H1 (cell line): ENCODE measurements at regions not wholly inside any gene's neighbourhood (a gene's known extent, or its start where the extent isn't known, plus 50 kb on each side); places are given as distances from the start of the nearest gene placed in this dataset.

Source experiments
- CTCF ChIA-PET: fragments of 300-600 bp; sonication (Branson Sonifier 250); formaldehyde crosslinking; loops from one replicate; lab custom pipeline; 2021; ENCODE audit not compliant: partially characterized antibody; lab: Charles Lee
- POLR2A ChIA-PET: fragments of 300-600 bp; sonication (Branson Sonifier 250); formaldehyde crosslinking; loops from one replicate; lab custom pipeline; 2021; ENCODE audit warnings: inconsistent platforms; ENCODE audit not compliant: partially characterized antibody; lab: Charles Lee
- DNase-seq, 2 experiments: peaks; one replicate each; pipeline versions ENCODE4 v3.0.0 to v3.0.0-alpha.2; 2010 to 2022; ENCODE audit warnings: low spot score in 2 of 2, low read depth in 1 of 2, mixed read lengths in 1 of 2
- FAIRE-seq: peaks from 2 replicates; lab custom pipeline; 2011; peaks lifted over from hg19 to GRCh38; lab: Jason Lieb, UNC
- H2AFZ ChIP-seq: 2 replicates; pipeline ENCODE4 v1.8.1; 2012; ENCODE audit warnings: low read length, inconsistent platforms
- H2AK5ac ChIP-seq: 2 replicates; pipeline ENCODE4 v1.6.1; 2013; ENCODE audit warnings: low read depth, low read length
- H2BK120ac ChIP-seq: replicated peaks from 2 replicates; pipeline ENCODE3; 2013; ENCODE audit warnings: low read depth, low read length, inconsistent platforms
- H2BK12ac ChIP-seq: 2 replicates; pipeline ENCODE4 v1.6.1; 2013; ENCODE audit warnings: low read depth, low read length
- H2BK15ac ChIP-seq: 2 replicates; pipeline ENCODE4 v1.6.1; 2013; ENCODE audit warnings: low read length
- H2BK20ac ChIP-seq: 2 replicates; pipeline ENCODE4 v1.6.1; 2013; ENCODE audit warnings: low read length
- H2BK5ac ChIP-seq: 2 replicates; pipeline ENCODE4 v1.6.1; 2013; ENCODE audit warnings: low read depth, low read length
- H3K14ac ChIP-seq: 2 replicates; pipeline ENCODE4 v1.6.1; 2013; ENCODE audit warnings: inconsistent platforms; ENCODE audit not compliant: insufficient read length
- H3K18ac ChIP-seq: 2 replicates; pipeline ENCODE4 v1.6.1; 2013; ENCODE audit warnings: low read length; ENCODE audit errors: extremely low read depth
- H3K23ac ChIP-seq: 2 replicates; pipeline ENCODE4 v1.6.1; 2013; ENCODE audit warnings: inconsistent platforms; ENCODE audit not compliant: insufficient read length
- H3K23me2 ChIP-seq: 2 replicates; pipeline ENCODE4 v1.6.1; 2013; ENCODE audit warnings: low read depth, low read length
- H3K27ac ChIP-seq: 2 replicates; pipeline ENCODE4 v1.6.1; 2011; ENCODE audit warnings: low read depth, low read length, inconsistent platforms
- H3K27me3 ChIP-seq, 4 experiments: replicated peaks in 1 of 4; 1 replicate in 1 of 4; 2 replicates in 3 of 4; pipeline versions ENCODE4 v1.6.1 to v1.8.1; 2011 to 2013; ENCODE audit warnings: low read length in 3 of 4, mild to moderate bottlenecking in 3 of 4, inconsistent platforms in 2 of 4, mixed read lengths in 2 of 4, moderate library complexity in 1 of 4; ENCODE audit not compliant: control insufficient read depth in 3 of 4, insufficient read depth in 3 of 4; ENCODE audit errors: extremely low read depth in 1 of 4
- H3K36me3 ChIP-seq, 4 experiments: 2 replicates each; pipeline versions ENCODE4 v1.6.1 to v1.8.1; 2011 to 2013; ENCODE audit warnings: mild to moderate bottlenecking in 4 of 4, low read length in 3 of 4, moderate library complexity in 2 of 4, control low read depth in 1 of 4, inconsistent platforms in 1 of 4; ENCODE audit not compliant: insufficient read depth in 4 of 4, control insufficient read depth in 2 of 4
- H3K4ac ChIP-seq: replicated peaks from 2 replicates; pipeline ENCODE3; 2013; ENCODE audit warnings: low read length, low read depth, mixed read lengths, inconsistent platforms; ENCODE audit not compliant: insufficient read length
- H3K4me1 ChIP-seq, 4 experiments: replicated peaks in 1 of 4; 1 replicate in 1 of 4; 2 replicates in 3 of 4; pipeline versions ENCODE4 v1.6.1 to v1.8.1; 2011 to 2013; ENCODE audit warnings: low read length in 3 of 4, inconsistent platforms in 2 of 4, mixed read lengths in 1 of 4; ENCODE audit not compliant: insufficient read depth in 4 of 4, control insufficient read depth in 3 of 4
- H3K4me2 ChIP-seq, 2 experiments: 2 replicates each; pipeline versions ENCODE4 v1.6.1 to v1.8.1; 2011 to 2013; ENCODE audit warnings: low read depth in 2 of 2, low read length in 2 of 2, control low read depth in 1 of 2, inconsistent platforms in 1 of 2, mild to moderate bottlenecking in 1 of 2; ENCODE audit not compliant: insufficient read depth in 1 of 2
- H3K4me3 ChIP-seq, 4 experiments: fragments of 200-600, 300-600 bp in 1 of 4; sonication (generic), shearing (Covaris generic), sonication (Bioruptor Twin) in 1 of 4; 2 replicates each; pipeline versions ENCODE4 v1.5.1 to v1.8.1; 2011 to 2016; ENCODE audit warnings: low read length in 4 of 4, low read depth in 3 of 4, control low read depth in 2 of 4, inconsistent platforms in 2 of 4, mild to moderate bottlenecking in 2 of 4, mixed read lengths in 1 of 4, moderate library complexity in 1 of 4; ENCODE audit not compliant: insufficient read depth in 2 of 4; ENCODE audit errors: extremely low read depth in 1 of 4
- H3K56ac ChIP-seq: replicated peaks from 2 replicates; pipeline ENCODE3; 2013; ENCODE audit warnings: low read depth, mild to moderate bottlenecking, mixed read lengths, low read length, inconsistent platforms; ENCODE audit not compliant: insufficient read length
- H3K79me1 ChIP-seq: 2 replicates; pipeline ENCODE4 v1.6.1; 2013; ENCODE audit warnings: low read depth, low read length, control low read depth
- H3K79me2 ChIP-seq, 2 experiments: 2 replicates each; pipeline versions ENCODE4 v1.6.1 to v1.8.1; 2012 to 2013; ENCODE audit warnings: low read length in 2 of 2, mild to moderate bottlenecking in 2 of 2, inconsistent platforms in 1 of 2; ENCODE audit not compliant: insufficient read depth in 2 of 2, control insufficient read depth in 1 of 2
- H3K9ac ChIP-seq, 4 experiments: replicated peaks in 1 of 4; 1 replicate in 1 of 4; 2 replicates in 3 of 4; pipeline versions ENCODE4 v1.6.1 to v1.8.1; 2011 to 2013; ENCODE audit warnings: low read depth in 3 of 4, low read length in 3 of 4, control low read depth in 2 of 4, mild to moderate bottlenecking in 2 of 4, moderate library complexity in 2 of 4, inconsistent platforms in 1 of 4; ENCODE audit errors: extremely low read depth in 1 of 4
- H3K9me3 ChIP-seq, 2 experiments: 2 replicates each; pipeline versions ENCODE4 v1.6.1 to v1.8.1; 2012 to 2013; ENCODE audit warnings: mild to moderate bottlenecking in 2 of 2, moderate library complexity in 2 of 2, control low read depth in 1 of 2, inconsistent platforms in 1 of 2, low read depth in 1 of 2, low read length in 1 of 2, mixed read lengths in 1 of 2; ENCODE audit not compliant: insufficient read depth in 2 of 2
- H4K20me1 ChIP-seq, 2 experiments: replicated peaks in 1 of 2; 2 replicates each; pipeline versions ENCODE3 to v1.8.1; 2011 to 2013; ENCODE audit warnings: inconsistent platforms in 2 of 2, low read length in 2 of 2, mild to moderate bottlenecking in 1 of 2; ENCODE audit not compliant: insufficient read depth in 2 of 2, control insufficient read depth in 1 of 2
- H4K5ac ChIP-seq: 2 replicates; pipeline ENCODE4 v1.6.1; 2013; ENCODE audit warnings: low read length, low read depth, mixed read lengths, inconsistent platforms; ENCODE audit not compliant: insufficient read length
- H4K8ac ChIP-seq: 2 replicates; pipeline ENCODE4 v1.8.0; 2013; ENCODE audit warnings: mild to moderate bottlenecking, moderate library complexity, low read length, inconsistent platforms; ENCODE audit not compliant: insufficient read depth; ENCODE audit errors: extremely low read depth
- H4K91ac ChIP-seq: replicated peaks from 2 replicates; pipeline ENCODE3; 2013; ENCODE audit warnings: low read length, mixed read lengths, inconsistent platforms; ENCODE audit not compliant: insufficient read length
- BCL11A ChIP-seq, 2 experiments: IDR thresholded peaks; one replicate each; pipeline ENCODE4 v1.6.1; 2011; ENCODE audit warnings: low read depth in 2 of 2, low read length in 2 of 2, mild to moderate bottlenecking in 2 of 2
- CHD2 ChIP-seq: IDR thresholded peaks from 2 replicates; pipeline ENCODE4 v1.6.1; 2012; ENCODE audit warnings: low read length, improper control_type of control experiment
- HDAC2 ChIP-seq, 2 experiments: fragments of 300-600 bp in 1 of 2; sonication (generic) in 1 of 2; IDR thresholded peaks; 2 replicates each; pipeline ENCODE4 v1.6.1; 2011 to 2012; ENCODE audit warnings: low read depth in 2 of 2, low read length in 2 of 2, mild to moderate bottlenecking in 2 of 2, moderate library complexity in 2 of 2, borderline replicate concordance in 1 of 2, inconsistent platforms in 1 of 2
- HDAC6 ChIP-seq: IDR thresholded peaks from one replicate; pipeline ENCODE4 v1.7.1; 2012; ENCODE audit warnings: low read depth, mild to moderate bottlenecking, inconsistent platforms, low read length, moderate library complexity
- JUN ChIP-seq: IDR thresholded peaks from 2 replicates; pipeline ENCODE4 v1.6.1; 2011; ENCODE audit warnings: low read depth, mild to moderate bottlenecking, improper control_type of control experiment, low read length
- NRF1 ChIP-seq: IDR thresholded peaks from 2 replicates; pipeline ENCODE4 v1.6.1; 2011; ENCODE audit warnings: mild to moderate bottlenecking, low read depth, low read length, improper control_type of control experiment
- POU5F1 ChIP-seq: IDR thresholded peaks from 2 replicates; pipeline ENCODE4 v1.6.1; 2011; ENCODE audit warnings: low read depth, mild to moderate bottlenecking, low read length, moderate library complexity
- RFX5 ChIP-seq: IDR thresholded peaks from 2 replicates; pipeline ENCODE4 v1.6.1; 2011; ENCODE audit warnings: low read depth, low read length, improper control_type of control experiment, borderline replicate concordance
- SIN3A ChIP-seq, 2 experiments: IDR thresholded peaks in 1 of 2; conservative IDR thresholded peaks in 1 of 2; 2 replicates each; pipeline ENCODE4 v1.6.1; 2011 to 2012; ENCODE audit warnings: low read length in 2 of 2, improper control_type of control experiment in 1 of 2, low read depth in 1 of 2, mild to moderate bottlenecking in 1 of 2
- SP2 ChIP-seq: IDR thresholded peaks from 2 replicates; pipeline ENCODE4 v1.6.1; 2012; ENCODE audit warnings: mild to moderate bottlenecking, low read length, inconsistent platforms
- SUZ12 ChIP-seq: fragments of 200-600 bp; sonication (generic); IDR thresholded peaks from 2 replicates; pipeline ENCODE4 v1.6.1; 2012; ENCODE audit warnings: mild to moderate bottlenecking, inconsistent platforms, low read length, moderate library complexity, mixed read lengths
- WGBS, 2 experiments: shearing (Covaris generic) in 1 of 2; methylation state at CpG; one replicate each; pipeline versions ENCODE4 v1.1.6 to v1.1.7; 2013 to 2015; ENCODE audit warnings: low lambda C conversion rate in 2 of 2, mixed read lengths in 2 of 2, inconsistent platforms in 1 of 2, low coverage in 1 of 2, missing lambda C conversion rate in 1 of 2; ENCODE audit not compliant: insufficient replicate concordance in 2 of 2, insufficient coverage in 1 of 2, insufficient read length in 1 of 2; ENCODE audit errors: extremely low coverage in 1 of 2, missing lambda C conversion rate in 1 of 2; 5-methylcytosine and 5-hydroxymethylcytosine counted together
- TF ChIP-seq, protein P1 (sequence below): IDR thresholded peaks from 2 replicates; pipeline ENCODE4 v1.6.1; 2012; ENCODE audit warnings: inconsistent platforms
- TF ChIP-seq, protein P2 (sequence below): IDR thresholded peaks from 2 replicates; pipeline ENCODE4 v1.6.1; 2011; ENCODE audit warnings: low read length, improper control_type of control experiment

GRCh38 chr18:43622024-43622423 is 344.7 kb upstream of the SYT4 start:
- H3K4me3 ChIP-seq = no peak overlapping the region
- no peak overlapping the region for H3K18ac ChIP-seq
- H3K9me3 ChIP-seq = no peaks in the 10 kb centered on the region
- no peaks in the 10 kb centered on the region for H3K79me1 ChIP-seq
- no peaks in the 10 kb centered on the region for H3K79me2 ChIP-seq
- no peak overlapping the region for H4K91ac ChIP-seq
- 86% methylated on average over 3 of the region's 3 CpGs; no CpG with 5 or more reads in 1 of the 2 experiments for WGBS, 2 experiments
- no peaks in the 10 kb centered on the region for H3K27me3 ChIP-seq
- FAIRE-seq (no peak), DNase-seq (no peak)
- no peak overlapping the region for H2BK5ac ChIP-seq
- H3K9ac ChIP-seq = no peak overlapping the region
- ChIA-PET POLR2A (no interaction called here), CTCF (interaction anchor here (0.6 to 2.8 kb wide), 16 partner anchors 10 to 1871 kb away, joined by 3 to 16 read pairs (median 5); no protein-coding TSS in a partner anchor)
- no peak overlapping the region for H2BK12ac ChIP-seq
- no peaks in the 10 kb centered on the region for H3K4me1 ChIP-seq
- H3K4me2 ChIP-seq = no peak overlapping the region
- no peak overlapping the region for H2AFZ ChIP-seq
- no peak overlapping the region for H2BK15ac ChIP-seq
- no peak overlapping the region for H3K56ac ChIP-seq
- H3K23ac ChIP-seq = no peak overlapping the region
- H2BK120ac ChIP-seq = no peak overlapping the region
- H3K36me3 ChIP-seq = no peaks in the 10 kb centered on the region
- H3K27ac ChIP-seq = no peak overlapping the region
- no peak overlapping the region for H4K5ac ChIP-seq
- no peak overlapping the region for H2BK20ac ChIP-seq
- no peak overlapping the region for H2AK5ac ChIP-seq
- no peaks in the 10 kb centered on the region for H3K23me2 ChIP-seq
- H4K20me1 ChIP-seq = no peaks in the 10 kb centered on the region
- H3K14ac ChIP-seq = no peak overlapping the region
- H3K4ac ChIP-seq = no peak overlapping the region
- H4K8ac ChIP-seq = no peak overlapping the region
- TF ChIP-seq BCL11A (IDR thresholded peaks at IDR 0.05; ENCODE audit: low read depth in 2 of 2, low read length in 2 of 2) (no peak), JUN (no peak), SP2 (no peak), HDAC6 (no peak), RFX5 (no peak), NRF1 (no peak), CHD2 (no peak), SUZ12 (no peak), POU5F1 (no peak), SIN3A (conservative IDR thresholded peaks at IDR 0.05 in 1 of 2, IDR thresholded peaks at IDR 0.05 in 1 of 2; ENCODE audit: low read depth in 1 of 2, low read length in 2 of 2) (no peak), HDAC2 (IDR thresholded peaks at IDR 0.05; ENCODE audit: borderline replicate concordance in 1 of 2, low read depth in 2 of 2, low read length in 2 of 2) (no peak)
- TF ChIP-seq, protein P1, sequence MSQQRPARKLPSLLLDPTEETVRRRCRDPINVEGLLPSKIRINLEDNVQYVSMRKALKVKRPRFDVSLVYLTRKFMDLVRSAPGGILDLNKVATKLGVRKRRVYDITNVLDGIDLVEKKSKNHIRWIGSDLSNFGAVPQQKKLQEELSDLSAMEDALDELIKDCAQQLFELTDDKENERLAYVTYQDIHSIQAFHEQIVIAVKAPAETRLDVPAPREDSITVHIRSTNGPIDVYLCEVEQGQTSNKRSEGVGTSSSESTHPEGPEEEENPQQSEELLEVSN = no peak
- TF ChIP-seq, protein P2, sequence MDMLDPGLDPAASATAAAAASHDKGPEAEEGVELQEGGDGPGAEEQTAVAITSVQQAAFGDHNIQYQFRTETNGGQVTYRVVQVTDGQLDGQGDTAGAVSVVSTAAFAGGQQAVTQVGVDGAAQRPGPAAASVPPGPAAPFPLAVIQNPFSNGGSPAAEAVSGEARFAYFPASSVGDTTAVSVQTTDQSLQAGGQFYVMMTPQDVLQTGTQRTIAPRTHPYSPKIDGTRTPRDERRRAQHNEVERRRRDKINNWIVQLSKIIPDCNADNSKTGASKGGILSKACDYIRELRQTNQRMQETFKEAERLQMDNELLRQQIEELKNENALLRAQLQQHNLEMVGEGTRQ = no peak
